Neural cell (in vitro differentiated cells): ENCODE measurements at regions not wholly inside any gene's neighbourhood (a gene's known extent, or its start where the extent isn't known, plus 50 kb on each side); places are given as distances from the start of the nearest gene placed in this dataset.
"Not testable (repeated sequence)": the region's sequence is repeated elsewhere in the genome, so short reads cannot be mapped to it uniquely, and the experiment has no call there.

Experiments used
- H2AFZ ChIP-seq: fragments of 200-600, 300-800 bp; sonication (generic), shearing (Covaris generic); 2 replicates; pipeline ENCODE4 v1.6.0; 2014; ENCODE audit warnings: low read depth, mild to moderate bottlenecking, antibody characterized with exemption, low read length, moderate library complexity
- H3F3A ChIP-seq: fragments of 200-600 bp; shearing (Covaris generic); 2 replicates; pipeline ENCODE4 v1.6.1; 2016; ENCODE audit warnings: mild to moderate bottlenecking, moderate library complexity, mixed read lengths, antibody characterized with exemption, low read length; ENCODE audit not compliant: insufficient read depth, poor library complexity, severe bottlenecking
- H3K27ac ChIP-seq: fragments of 200-600, 300-800 bp; sonication (generic), shearing (Covaris generic); 2 replicates; pipeline ENCODE4 v1.5.1; 2014; ENCODE audit warnings: mild to moderate bottlenecking, low read length, moderate library complexity
- H3K27me3 ChIP-seq: fragments of 300-800, 200-600 bp; sonication (generic), shearing (Covaris generic); 2 replicates; pipeline ENCODE4 v1.6.0; 2014; ENCODE audit warnings: mild to moderate bottlenecking, low read depth, low read length, moderate library complexity; ENCODE audit not compliant: insufficient read depth
- H3K36me3 ChIP-seq: fragments of 300-800, 200-600 bp; sonication (generic), shearing (Covaris generic); 2 replicates; pipeline ENCODE4 v1.5.1; 2014; ENCODE audit warnings: mild to moderate bottlenecking, antibody characterized with exemption, low read length, moderate library complexity; ENCODE audit not compliant: insufficient read depth
- H3K4me2 ChIP-seq: fragments of 300-800, 200-600 bp; sonication (generic), shearing (Covaris generic); 2 replicates; pipeline ENCODE4 v1.6.0; 2014; ENCODE audit warnings: mild to moderate bottlenecking, low read length
- H3K4me3 ChIP-seq: fragments of 300-800, 200-600 bp; sonication (generic), shearing (Covaris generic); 2 replicates; pipeline ENCODE4 v1.5.1; 2014; ENCODE audit warnings: mild to moderate bottlenecking, low read length, moderate library complexity
- H3K79me2 ChIP-seq: fragments of 200-600 bp; shearing (Covaris generic); replicated peaks from 2 replicates; pipeline ENCODE4 v1.6.0; 2014; ENCODE audit warnings: mild to moderate bottlenecking, low read length, moderate library complexity; ENCODE audit not compliant: insufficient read depth
- H3K9ac ChIP-seq: fragments of 300-800, 200-600 bp; sonication (generic), shearing (Covaris generic); 2 replicates; pipeline ENCODE4 v1.6.1; 2016; ENCODE audit warnings: mild to moderate bottlenecking, low read length, mixed read lengths
- H3K9me2 ChIP-seq: fragments of 200-600 bp; shearing (Covaris generic); 2 replicates; pipeline ENCODE4 v1.6.1; 2016; ENCODE audit warnings: mild to moderate bottlenecking, low read length, mixed read lengths; ENCODE audit not compliant: insufficient read depth
- H3K9me3 ChIP-seq: fragments of 200-600, 300-800 bp; sonication (generic), shearing (Covaris generic); 2 replicates; pipeline ENCODE4 v1.6.1; 2016; ENCODE audit warnings: mild to moderate bottlenecking, mixed run types, low read length, moderate library complexity, mixed read lengths
- H4K20me1 ChIP-seq: fragments of 200-600 bp; shearing (Covaris generic); 2 replicates; pipeline ENCODE4 v1.6.1; 2016; ENCODE audit warnings: mild to moderate bottlenecking, mixed run types; ENCODE audit not compliant: insufficient read depth
- CTCF ChIP-seq: fragments of 450-650 bp; IDR thresholded peaks from 2 replicates; pipeline ENCODE4 v1.5.1; 2014; ENCODE audit warnings: antibody characterized with exemption, mild to moderate bottlenecking, moderate library complexity; ENCODE audit not compliant: poor library complexity, severe bottlenecking
- EP300 ChIP-seq: fragments of 450-650 bp; conservative IDR thresholded peaks from 2 replicates; pipeline ENCODE4 v1.6.1; 2014; ENCODE audit warnings: antibody characterized with exemption, mild to moderate bottlenecking, moderate library complexity; ENCODE audit not compliant: poor library complexity, severe bottlenecking
- EZH2 ChIP-seq: fragments of 200-600, 300-800 bp; shearing (Covaris generic), sonication (generic); IDR thresholded peaks from 2 replicates; pipeline ENCODE4 v1.6.1; 2014; ENCODE audit warnings: antibody characterized with exemption, low read length, borderline replicate concordance, mild to moderate bottlenecking; ENCODE audit not compliant: insufficient read depth, poor library complexity, severe bottlenecking
- MXI1 ChIP-seq: fragments of 450-650 bp; conservative IDR thresholded peaks from 2 replicates; pipeline ENCODE4 v1.6.1; 2014; ENCODE audit warnings: antibody characterized with exemption, mild to moderate bottlenecking; ENCODE audit not compliant: poor library complexity, severe bottlenecking
- POLR2AphosphoS5 ChIP-seq: IDR thresholded peaks from 2 replicates; pipeline ENCODE4 v1.6.1; 2012
- RAD21 ChIP-seq: fragments of 450-650 bp; conservative IDR thresholded peaks from 2 replicates; pipeline ENCODE4 v1.6.1; 2014; ENCODE audit warnings: antibody characterized with exemption, mild to moderate bottlenecking, moderate library complexity
- SMC3 ChIP-seq: fragments of 450-650 bp; conservative IDR thresholded peaks from 2 replicates; pipeline ENCODE4 v1.6.1; 2014; ENCODE audit warnings: antibody characterized with exemption, mild to moderate bottlenecking, moderate library complexity; ENCODE audit not compliant: poor library complexity
- TAF1 ChIP-seq: IDR thresholded peaks from 2 replicates; pipeline ENCODE4 v1.6.1; 2012; ENCODE audit warnings: low read depth
- TF ChIP-seq, protein P1 (sequence below): IDR thresholded peaks from 2 replicates; pipeline ENCODE4 v1.6.1; 2012; ENCODE audit warnings: borderline replicate concordance

DNA sequence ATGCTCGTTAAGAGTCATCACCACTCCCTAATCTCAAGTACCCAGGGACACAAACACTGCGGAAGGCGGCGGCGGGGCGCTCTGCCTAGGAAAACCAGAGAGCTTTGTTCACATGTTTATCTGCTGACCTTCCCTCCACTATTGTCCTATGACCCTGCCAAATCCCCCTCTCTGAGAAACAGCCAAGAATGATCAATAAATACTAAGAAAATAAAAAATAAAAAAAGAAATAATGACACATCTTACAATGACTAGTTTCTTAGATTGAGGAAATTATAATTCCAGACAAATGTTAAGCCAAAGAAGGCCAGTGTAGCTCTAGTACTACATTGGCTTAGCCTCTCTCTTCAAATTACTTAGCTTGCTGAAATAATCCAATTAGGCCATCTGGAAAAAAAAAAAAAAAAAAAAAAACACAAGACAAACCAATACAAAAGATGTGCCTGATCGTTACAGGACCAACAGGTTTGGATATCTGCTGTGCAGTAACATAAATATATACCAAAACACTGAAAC lies 58.0 kb downstream of the ANXA2R start:
- Histone ChIP-seq H2AFZ (no peak overlapping the region), H3K79me2 (no peaks in the 10 kb centered on the region), H3K4me2 (no peak overlapping the region), H3K27me3 (no peaks in the 10 kb centered on the region), H3K36me3 (no peaks in the 10 kb centered on the region), H3K27ac (no peak overlapping the region), H3K4me3 (no peak overlapping the region), H3F3A (no peaks in the 10 kb centered on the region), H4K20me1 (no peaks in the 10 kb centered on the region), H3K9ac (no peak overlapping the region), H3K9me2 (no peaks in the 10 kb centered on the region), H3K9me3 (no peaks in the 10 kb centered on the region)
- TF ChIP-seq EP300 (no peak), EZH2 (no peak), MXI1 (no peak), SMC3 (no peak), CTCF (no peak), TAF1 (no peak), POLR2AphosphoS5 (no peak), RAD21 (no peak)
- TF ChIP-seq, protein P1, sequence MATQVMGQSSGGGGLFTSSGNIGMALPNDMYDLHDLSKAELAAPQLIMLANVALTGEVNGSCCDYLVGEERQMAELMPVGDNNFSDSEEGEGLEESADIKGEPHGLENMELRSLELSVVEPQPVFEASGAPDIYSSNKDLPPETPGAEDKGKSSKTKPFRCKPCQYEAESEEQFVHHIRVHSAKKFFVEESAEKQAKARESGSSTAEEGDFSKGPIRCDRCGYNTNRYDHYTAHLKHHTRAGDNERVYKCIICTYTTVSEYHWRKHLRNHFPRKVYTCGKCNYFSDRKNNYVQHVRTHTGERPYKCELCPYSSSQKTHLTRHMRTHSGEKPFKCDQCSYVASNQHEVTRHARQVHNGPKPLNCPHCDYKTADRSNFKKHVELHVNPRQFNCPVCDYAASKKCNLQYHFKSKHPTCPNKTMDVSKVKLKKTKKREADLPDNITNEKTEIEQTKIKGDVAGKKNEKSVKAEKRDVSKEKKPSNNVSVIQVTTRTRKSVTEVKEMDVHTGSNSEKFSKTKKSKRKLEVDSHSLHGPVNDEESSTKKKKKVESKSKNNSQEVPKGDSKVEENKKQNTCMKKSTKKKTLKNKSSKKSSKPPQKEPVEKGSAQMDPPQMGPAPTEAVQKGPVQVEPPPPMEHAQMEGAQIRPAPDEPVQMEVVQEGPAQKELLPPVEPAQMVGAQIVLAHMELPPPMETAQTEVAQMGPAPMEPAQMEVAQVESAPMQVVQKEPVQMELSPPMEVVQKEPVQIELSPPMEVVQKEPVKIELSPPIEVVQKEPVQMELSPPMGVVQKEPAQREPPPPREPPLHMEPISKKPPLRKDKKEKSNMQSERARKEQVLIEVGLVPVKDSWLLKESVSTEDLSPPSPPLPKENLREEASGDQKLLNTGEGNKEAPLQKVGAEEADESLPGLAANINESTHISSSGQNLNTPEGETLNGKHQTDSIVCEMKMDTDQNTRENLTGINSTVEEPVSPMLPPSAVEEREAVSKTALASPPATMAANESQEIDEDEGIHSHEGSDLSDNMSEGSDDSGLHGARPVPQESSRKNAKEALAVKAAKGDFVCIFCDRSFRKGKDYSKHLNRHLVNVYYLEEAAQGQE: no peak

DNA sequence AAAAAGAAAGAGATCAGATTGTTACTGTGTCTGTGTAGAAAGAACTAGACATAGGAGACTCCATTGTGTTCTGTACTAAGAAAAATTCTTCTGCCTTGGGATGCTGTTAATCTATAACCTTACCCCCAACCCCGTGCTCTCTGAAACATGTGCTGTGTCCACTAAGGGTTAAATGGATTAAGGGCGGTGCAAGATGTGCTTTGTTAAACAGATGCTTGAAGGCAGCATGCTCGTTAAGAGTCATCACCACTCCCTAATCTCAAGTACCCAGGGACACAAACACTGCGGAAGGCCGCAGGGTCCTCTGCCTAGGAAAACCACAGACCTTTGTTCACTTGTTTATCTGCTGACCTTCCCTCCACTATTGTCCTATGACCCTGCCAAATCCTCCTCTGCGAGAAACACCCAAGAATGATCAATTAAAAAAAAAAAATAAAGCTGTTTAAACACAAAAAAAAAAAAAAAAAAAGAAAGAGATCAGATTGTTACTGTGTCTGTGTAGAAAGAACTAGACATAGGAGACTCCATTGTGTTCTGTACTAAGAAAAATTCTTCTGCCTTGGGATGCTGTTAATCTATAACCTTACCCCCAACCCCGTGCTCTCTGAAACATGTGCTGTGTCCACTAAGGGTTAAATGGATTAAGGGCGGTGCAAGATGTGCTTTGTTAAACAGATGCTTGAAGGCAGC lies 58.6 kb downstream of the ANXA2R start:
- not testable (repeated sequence) for H3K27me3 ChIP-seq, H3F3A ChIP-seq, H2AFZ ChIP-seq

DNA sequence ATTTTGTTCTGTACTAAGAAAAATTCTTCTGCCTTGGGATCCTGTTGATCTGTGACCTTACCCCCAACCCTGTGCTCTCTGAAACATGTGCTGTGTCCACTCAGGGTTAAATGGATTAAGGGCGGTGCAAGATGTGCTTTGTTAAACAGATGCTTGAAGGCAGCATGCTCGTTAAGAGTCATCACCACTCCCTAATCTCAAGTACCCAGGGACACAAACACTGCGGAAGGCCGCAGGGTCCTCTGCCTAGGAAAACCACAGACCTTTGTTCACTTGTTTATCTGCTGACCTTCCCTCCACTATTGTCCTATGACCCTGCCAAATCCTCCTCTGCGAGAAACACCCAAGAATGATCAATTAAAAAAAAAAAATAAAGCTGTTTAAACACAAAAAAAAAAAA lies 59.1 kb downstream of the ANXA2R start:
- H3K9me3 ChIP-seq, H2AFZ ChIP-seq, H3F3A ChIP-seq, H3K4me3 ChIP-seq, H3K79me2 ChIP-seq, H3K9me2 ChIP-seq, H3K9ac ChIP-seq, H3K36me3 ChIP-seq, H3K27me3 ChIP-seq, H3K4me2 ChIP-seq, H3K27ac ChIP-seq, H4K20me1 ChIP-seq: not testable (repeated sequence)

More for the DNA sequence above, 58.6 kb downstream of the ANXA2R start:
- not testable (repeated sequence) for H3K4me3 ChIP-seq, H3K9me2 ChIP-seq, H3K9ac ChIP-seq, H3K27ac ChIP-seq, H3K36me3 ChIP-seq, H3K9me3 ChIP-seq, H3K79me2 ChIP-seq, H3K4me2 ChIP-seq, H4K20me1 ChIP-seq

DNA sequence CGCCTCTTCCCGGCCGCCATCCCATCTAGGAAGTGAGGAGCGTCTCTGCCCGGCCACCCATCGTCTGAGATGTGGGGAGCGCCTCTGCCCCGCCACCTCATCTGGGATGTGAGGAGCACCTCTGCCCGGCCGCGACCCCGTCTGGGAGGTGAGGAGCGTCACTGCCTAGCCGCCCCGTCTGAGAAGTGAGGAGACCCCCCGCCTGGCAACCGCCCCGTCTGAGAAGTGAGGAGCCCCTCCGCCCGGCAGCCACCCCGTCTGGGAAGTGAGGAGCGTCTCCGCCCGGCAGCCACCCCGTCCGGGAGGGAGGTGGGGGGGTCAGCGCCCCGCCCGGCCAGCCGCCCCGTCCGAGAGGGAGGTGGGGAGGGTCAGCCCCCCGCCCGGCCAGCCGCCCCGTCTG lies 59.7 kb downstream of the ANXA2R start:
- not testable (repeated sequence) for H3K4me2 ChIP-seq, H3K9me2 ChIP-seq, H3K9me3 ChIP-seq, H2AFZ ChIP-seq, H3K4me3 ChIP-seq, H3F3A ChIP-seq, H4K20me1 ChIP-seq, H3K9ac ChIP-seq, H3K36me3 ChIP-seq, H3K27ac ChIP-seq, H3K27me3 ChIP-seq, H3K79me2 ChIP-seq

- not testable (repeated sequence) for H3K4me2 ChIP-seq, H3K79me2 ChIP-seq, H3K36me3 ChIP-seq, H4K20me1 ChIP-seq, H3K9me3 ChIP-seq, H3K9ac ChIP-seq, H3K4me3 ChIP-seq, H3K9me2 ChIP-seq, H2AFZ ChIP-seq, H3K27ac ChIP-seq, H3K27me3 ChIP-seq, H3F3A ChIP-seq
Measured at GRCh38 chr5:42979242-42979641, 60.9 kb downstream of the ANXA2R start.
